Activated naive CD4-positive, alpha-beta T cell (primary cell): ENCODE measurements at regions not wholly inside any gene's neighbourhood (a gene's known extent, or its start where the extent isn't known, plus 50 kb on each side); places are given as distances from the start of the nearest gene placed in this dataset.

Source experiments
- DNase-seq, 4 experiments: peaks; one replicate each; lab custom pipeline; 2025; lab: John Stamatoyannopoulos, UW

- no peak for DNase-seq
Observed at GRCh38 chr6:152905551-152906299, 77.1 kb downstream of the FBXO5 start.

- no peak for DNase-seq
Observed at GRCh38 chr6:152909241-152909640, 73.6 kb downstream of the FBXO5 start.

GRCh38 chr6:152916035-152916434, 66.8 kb downstream of the FBXO5 start:
- DNase-seq = no peak

- DNase-seq = no peak
Observed at GRCh38 chr6:152918991-152919390, 63.9 kb downstream of the FBXO5 start.

- DNase-seq = no peak
Observed at GRCh38 chr6:152920016-152920415, 62.8 kb downstream of the FBXO5 start.
